ENCODE measurements at regions not wholly inside any gene's neighbourhood (a gene's known extent, or its start where the extent isn't known, plus 50 kb on each side); places are given as distances from the start of the nearest gene placed in this dataset.

DNA sequence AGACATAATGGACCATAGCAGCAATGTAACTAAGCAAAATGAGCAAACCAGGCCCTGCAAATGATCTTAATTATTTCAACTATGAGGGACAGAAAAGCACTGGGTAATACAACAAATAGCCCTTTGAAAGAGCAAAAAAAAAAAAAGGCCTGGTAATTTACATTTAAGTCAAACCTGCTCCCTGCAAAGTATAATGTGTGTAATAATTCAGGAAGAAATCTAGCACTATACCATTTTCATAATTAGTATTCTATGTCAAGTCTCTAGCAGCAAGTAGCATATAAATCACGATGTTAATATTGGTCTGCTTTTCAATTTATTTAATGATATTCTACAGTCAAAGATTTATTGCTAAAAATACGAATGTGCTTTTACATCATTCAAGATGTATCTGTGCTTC, 489.6 kb downstream of the BMP2 start:
- TF ChIP-seq CEBPB (IDR thresholded peaks at IDR 0.05) = no peak
- TF ChIP-seq, protein P1, sequence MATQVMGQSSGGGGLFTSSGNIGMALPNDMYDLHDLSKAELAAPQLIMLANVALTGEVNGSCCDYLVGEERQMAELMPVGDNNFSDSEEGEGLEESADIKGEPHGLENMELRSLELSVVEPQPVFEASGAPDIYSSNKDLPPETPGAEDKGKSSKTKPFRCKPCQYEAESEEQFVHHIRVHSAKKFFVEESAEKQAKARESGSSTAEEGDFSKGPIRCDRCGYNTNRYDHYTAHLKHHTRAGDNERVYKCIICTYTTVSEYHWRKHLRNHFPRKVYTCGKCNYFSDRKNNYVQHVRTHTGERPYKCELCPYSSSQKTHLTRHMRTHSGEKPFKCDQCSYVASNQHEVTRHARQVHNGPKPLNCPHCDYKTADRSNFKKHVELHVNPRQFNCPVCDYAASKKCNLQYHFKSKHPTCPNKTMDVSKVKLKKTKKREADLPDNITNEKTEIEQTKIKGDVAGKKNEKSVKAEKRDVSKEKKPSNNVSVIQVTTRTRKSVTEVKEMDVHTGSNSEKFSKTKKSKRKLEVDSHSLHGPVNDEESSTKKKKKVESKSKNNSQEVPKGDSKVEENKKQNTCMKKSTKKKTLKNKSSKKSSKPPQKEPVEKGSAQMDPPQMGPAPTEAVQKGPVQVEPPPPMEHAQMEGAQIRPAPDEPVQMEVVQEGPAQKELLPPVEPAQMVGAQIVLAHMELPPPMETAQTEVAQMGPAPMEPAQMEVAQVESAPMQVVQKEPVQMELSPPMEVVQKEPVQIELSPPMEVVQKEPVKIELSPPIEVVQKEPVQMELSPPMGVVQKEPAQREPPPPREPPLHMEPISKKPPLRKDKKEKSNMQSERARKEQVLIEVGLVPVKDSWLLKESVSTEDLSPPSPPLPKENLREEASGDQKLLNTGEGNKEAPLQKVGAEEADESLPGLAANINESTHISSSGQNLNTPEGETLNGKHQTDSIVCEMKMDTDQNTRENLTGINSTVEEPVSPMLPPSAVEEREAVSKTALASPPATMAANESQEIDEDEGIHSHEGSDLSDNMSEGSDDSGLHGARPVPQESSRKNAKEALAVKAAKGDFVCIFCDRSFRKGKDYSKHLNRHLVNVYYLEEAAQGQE (IDR thresholded peaks at IDR 0.05; ENCODE audit: low read depth) = no peak
- no peak for TF ChIP-seq YY1 (IDR thresholded peaks at IDR 0.05; ENCODE audit: low read depth)
- no peak for TF ChIP-seq TEAD4 (IDR thresholded peaks at IDR 0.05)
- no peak for TF ChIP-seq EP300 (IDR thresholded peaks at IDR 0.05; ENCODE audit: borderline replicate concordance)
- TF ChIP-seq TAF1 (IDR thresholded peaks at IDR 0.05; ENCODE audit: low read depth) = no peak
- TF ChIP-seq, protein P2, sequence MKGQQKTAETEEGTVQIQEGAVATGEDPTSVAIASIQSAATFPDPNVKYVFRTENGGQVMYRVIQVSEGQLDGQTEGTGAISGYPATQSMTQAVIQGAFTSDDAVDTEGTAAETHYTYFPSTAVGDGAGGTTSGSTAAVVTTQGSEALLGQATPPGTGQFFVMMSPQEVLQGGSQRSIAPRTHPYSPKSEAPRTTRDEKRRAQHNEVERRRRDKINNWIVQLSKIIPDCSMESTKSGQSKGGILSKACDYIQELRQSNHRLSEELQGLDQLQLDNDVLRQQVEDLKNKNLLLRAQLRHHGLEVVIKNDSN (IDR thresholded peaks at IDR 0.05) = no peak
- TF ChIP-seq EGR1 (IDR thresholded peaks at IDR 0.05) = no peak
